ENCODE measurements at regions not wholly inside any gene's neighbourhood (a gene's known extent, or its start where the extent isn't known, plus 50 kb on each side); places are given as distances from the start of the nearest gene placed in this dataset.

DNA sequence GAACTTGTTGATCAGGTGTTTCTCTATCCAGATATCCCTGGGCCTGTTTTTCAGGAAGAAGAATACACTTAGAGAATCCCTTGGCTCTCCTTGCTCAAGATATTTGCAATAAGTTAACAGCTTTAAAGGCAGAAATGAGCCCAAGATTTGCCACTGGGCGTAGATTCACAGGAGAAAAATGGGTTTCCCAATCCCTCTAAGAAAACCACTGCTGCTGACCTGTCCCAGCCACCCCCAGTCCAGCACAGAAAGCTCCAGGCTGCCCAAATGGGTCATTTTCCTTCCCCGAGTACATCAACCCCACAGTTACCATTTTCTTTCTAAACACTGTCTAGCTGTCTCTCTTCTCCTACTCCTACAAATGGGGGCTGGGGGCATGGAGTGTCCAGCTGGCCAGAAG is 67.3 kb downstream of the ANKRD60 start:
- no peak for TF ChIP-seq FOS (IDR thresholded peaks at IDR 0.05; ENCODE audit: borderline replicate concordance, insufficient read depth, low read length)
- TF ChIP-seq, protein P1, sequence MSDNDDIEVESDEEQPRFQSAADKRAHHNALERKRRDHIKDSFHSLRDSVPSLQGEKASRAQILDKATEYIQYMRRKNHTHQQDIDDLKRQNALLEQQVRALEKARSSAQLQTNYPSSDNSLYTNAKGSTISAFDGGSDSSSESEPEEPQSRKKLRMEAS (IDR thresholded peaks at IDR 0.05; ENCODE audit: insufficient read depth, insufficient read length), result no peak
- TF ChIP-seq POLR2AphosphoS5 (IDR thresholded peaks at IDR 0.05; ENCODE audit: insufficient read depth, low read depth, low read length), result no peak
- no peak for TF ChIP-seq EZH2 (IDR thresholded peaks at IDR 0.05; ENCODE audit: borderline replicate concordance, low read depth, low read length, severe bottlenecking)
- TF ChIP-seq GATA2 (IDR thresholded peaks at IDR 0.05; ENCODE audit: insufficient read depth, insufficient read length, low read depth, low read length), result no peak
- TF ChIP-seq POLR2A (IDR thresholded peaks at IDR 0.05; ENCODE audit: low read depth, low read length), result no peak
- TF ChIP-seq MYC (IDR thresholded peaks at IDR 0.05; ENCODE audit: low read depth, low read length), result no peak
- TF ChIP-seq, protein P2, sequence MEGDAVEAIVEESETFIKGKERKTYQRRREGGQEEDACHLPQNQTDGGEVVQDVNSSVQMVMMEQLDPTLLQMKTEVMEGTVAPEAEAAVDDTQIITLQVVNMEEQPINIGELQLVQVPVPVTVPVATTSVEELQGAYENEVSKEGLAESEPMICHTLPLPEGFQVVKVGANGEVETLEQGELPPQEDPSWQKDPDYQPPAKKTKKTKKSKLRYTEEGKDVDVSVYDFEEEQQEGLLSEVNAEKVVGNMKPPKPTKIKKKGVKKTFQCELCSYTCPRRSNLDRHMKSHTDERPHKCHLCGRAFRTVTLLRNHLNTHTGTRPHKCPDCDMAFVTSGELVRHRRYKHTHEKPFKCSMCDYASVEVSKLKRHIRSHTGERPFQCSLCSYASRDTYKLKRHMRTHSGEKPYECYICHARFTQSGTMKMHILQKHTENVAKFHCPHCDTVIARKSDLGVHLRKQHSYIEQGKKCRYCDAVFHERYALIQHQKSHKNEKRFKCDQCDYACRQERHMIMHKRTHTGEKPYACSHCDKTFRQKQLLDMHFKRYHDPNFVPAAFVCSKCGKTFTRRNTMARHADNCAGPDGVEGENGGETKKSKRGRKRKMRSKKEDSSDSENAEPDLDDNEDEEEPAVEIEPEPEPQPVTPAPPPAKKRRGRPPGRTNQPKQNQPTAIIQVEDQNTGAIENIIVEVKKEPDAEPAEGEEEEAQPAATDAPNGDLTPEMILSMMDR (IDR thresholded peaks at IDR 0.05; ENCODE audit: extremely low read depth in 1 of 2, insufficient read depth in 1 of 2, low read depth in 1 of 2, low read length in 2 of 2), result no peak
- no peak for TF ChIP-seq JUN (IDR thresholded peaks at IDR 0.05; ENCODE audit: borderline replicate concordance, insufficient read depth, insufficient read length, low read depth)
- BruUV-seq (replicated peaks), result no TSS peak

More for the DNA sequence above, 67.3 kb downstream of the ANKRD60 start:
- Histone ChIP-seq H3K4me1 (ENCODE audit: control insufficient read depth, extremely low read depth, insufficient read depth, low read length) (no peaks in the 10 kb centered on the region), H3K27ac (ENCODE audit: insufficient read depth, low read depth, low read length) (no peak overlapping the region), H3K4me2 (ENCODE audit: insufficient read depth, low read length) (no peak overlapping the region), H3K4me3 (replicated peaks in 1 of 3; ENCODE audit: insufficient read depth in 1 of 3, low read depth in 1 of 3, low read length in 3 of 3) (no peak overlapping the region), H3K9ac (replicated peaks; ENCODE audit: extremely low read depth, insufficient read depth, low read length) (no peak overlapping the region), H3K9me3 (replicated peaks; ENCODE audit: control insufficient read depth, insufficient read depth, low read length) (no peaks in the 10 kb centered on the region), H2AFZ (ENCODE audit: low read depth, low read length) (no peak overlapping the region), H3K79me2 (ENCODE audit: control insufficient read depth, insufficient read depth, low read length) (no peaks in the 10 kb centered on the region), H4K20me1 (replicated peaks; ENCODE audit: control insufficient read depth, extremely low read depth, insufficient read depth, low read length) (no peaks in the 10 kb centered on the region), H3K36me3 (ENCODE audit: control insufficient read depth in 2 of 2, extremely low read depth in 1 of 2, insufficient read depth in 2 of 2, low read length in 2 of 2) (no peaks in the 10 kb centered on the region), H3K27me3 (ENCODE audit: control insufficient read depth in 2 of 2, insufficient read depth in 2 of 2, low read length in 2 of 2) (no peaks in the 10 kb centered on the region), H3K9me1 (replicated peaks; ENCODE audit: control insufficient read depth, extremely low read depth, insufficient read depth, low read length) (no peaks in the 10 kb centered on the region)
- intact Hi-C loops (cut with micrococcal nuclease) (no loop called here), dilution Hi-C loops (cut with MboI; ENCODE audit: extremely low pct_ligation_motif_present, low sequenced_read_pairs) (no loop called here)
- DNase-seq (ENCODE audit: low read depth, low spot score), result no peak
- CTCF ChIA-PET, result interaction anchor here (0.9 kb wide), 1 partner anchor 18 kb away, joined by 3 read pairs; no protein-coding TSS in a partner anchor
- no peak for FAIRE-seq
- POLR2A ChIA-PET, result no interaction called here
